Cardiac muscle cell (in vitro differentiated cells and primary cell): ENCODE measurements at regions not wholly inside any gene's neighbourhood (a gene's known extent, or its start where the extent isn't known, plus 50 kb on each side); places are given as distances from the start of the nearest gene placed in this dataset.
A peak's percentile ranks its signal among the peaks of the same experiment; 100 is the strongest.

Experiments used
- DNase-seq, 2 donors: peaks; one replicate each; pipeline versions ENCODE4 v3.0.0 to v3.0.0-alpha.2; 2010 to 2017; ENCODE audit warnings: low read depth in 1 of 2, low spot score in 1 of 2
- H3K27ac ChIP-seq: fragments of 200-600 bp; sonication (generic); 2 replicates; pipeline ENCODE4 v1.5.1; 2016
- H3K27me3 ChIP-seq: fragments of 200-600 bp; sonication (generic); 2 replicates; pipeline ENCODE4 v1.6.0; 2016; ENCODE audit warnings: control low read depth
- H3K36me3 ChIP-seq: fragments of 200-600 bp; sonication (generic); 2 replicates; pipeline ENCODE4 v1.5.1; 2016; ENCODE audit warnings: control low read depth
- H3K4me1 ChIP-seq: fragments of 200-600 bp; sonication (generic); 2 replicates; pipeline ENCODE4 v1.8.1; 2017; ENCODE audit warnings: low read depth, mild to moderate bottlenecking, mixed run types
- H3K4me3 ChIP-seq: fragments of 200-600 bp; sonication (generic); 2 replicates; pipeline ENCODE4 v1.5.1; 2016; ENCODE audit warnings: mild to moderate bottlenecking
- H3K9me3 ChIP-seq: fragments of 200-600 bp; sonication (generic); 2 replicates; pipeline ENCODE4 v1.5.1; 2017; ENCODE audit warnings: low read depth, mild to moderate bottlenecking, control low read depth
- CTCF ChIP-seq: IDR thresholded peaks from 2 replicates; pipeline ENCODE4 v1.5.1; 2012; ENCODE audit warnings: low read depth, mild to moderate bottlenecking, low read length

DNA sequence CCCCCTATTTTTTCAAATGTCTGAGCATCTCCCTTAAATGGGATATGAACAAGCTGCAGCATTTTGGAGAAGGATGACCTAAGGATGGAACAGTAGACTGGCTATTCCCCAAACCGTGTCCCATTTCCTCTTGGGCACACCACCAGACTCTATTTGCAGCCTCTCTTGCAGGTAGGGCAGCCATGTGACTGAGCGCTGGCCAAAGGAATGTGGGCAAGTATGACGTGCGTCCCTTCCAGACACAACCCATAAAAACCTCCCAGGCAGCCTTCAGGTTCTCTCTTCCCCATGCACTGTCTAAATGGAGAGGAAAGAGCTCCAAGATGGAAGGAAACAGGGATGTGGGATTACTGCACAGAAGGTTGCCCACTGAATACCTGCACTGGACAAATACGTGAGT, 149.7 kb downstream of the CCT6B start:
- H3K4me3 ChIP-seq, result no peak overlapping the region
- no peaks in the 10 kb centered on the region for H3K27me3 ChIP-seq
- H3K9me3 ChIP-seq, result no peaks in the 10 kb centered on the region
- H3K4me1 ChIP-seq, result no peaks in the 10 kb centered on the region
- H3K27ac ChIP-seq, result no peak overlapping the region
- H3K36me3 ChIP-seq, result no peaks in the 10 kb centered on the region
- DNase-seq, result no peak
- no peak for TF ChIP-seq CTCF

DNA sequence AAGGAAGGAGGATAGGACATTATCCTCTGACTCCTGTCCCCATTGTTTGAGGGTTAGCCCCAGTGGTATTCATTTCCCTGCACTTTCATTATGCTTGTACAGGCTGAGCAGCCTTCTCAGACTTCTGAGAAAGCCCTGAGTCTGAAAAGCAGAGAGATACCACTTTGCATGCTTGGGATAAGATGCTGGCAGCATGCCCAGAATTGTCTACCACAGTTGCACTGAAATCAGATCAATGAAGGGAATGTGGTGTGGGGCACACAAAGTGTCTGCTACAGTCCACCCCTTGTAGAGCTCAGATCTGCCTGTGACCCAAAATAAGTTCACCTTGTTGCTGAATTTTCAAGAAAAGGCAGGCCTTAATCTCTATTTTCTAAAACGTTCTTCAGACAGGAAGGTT, 160.6 kb downstream of the CCT6B start:
- H3K36me3 ChIP-seq, result no peaks in the 10 kb centered on the region
- DNase-seq, result no peak
- no peak overlapping the region for H3K27ac ChIP-seq
- no peaks in the 10 kb centered on the region for H3K27me3 ChIP-seq
- H3K9me3 ChIP-seq, result no peaks in the 10 kb centered on the region
- no peak for TF ChIP-seq CTCF
- H3K4me3 ChIP-seq, result no peak overlapping the region
- H3K4me1 ChIP-seq, result no peaks in the 10 kb centered on the region

DNA sequence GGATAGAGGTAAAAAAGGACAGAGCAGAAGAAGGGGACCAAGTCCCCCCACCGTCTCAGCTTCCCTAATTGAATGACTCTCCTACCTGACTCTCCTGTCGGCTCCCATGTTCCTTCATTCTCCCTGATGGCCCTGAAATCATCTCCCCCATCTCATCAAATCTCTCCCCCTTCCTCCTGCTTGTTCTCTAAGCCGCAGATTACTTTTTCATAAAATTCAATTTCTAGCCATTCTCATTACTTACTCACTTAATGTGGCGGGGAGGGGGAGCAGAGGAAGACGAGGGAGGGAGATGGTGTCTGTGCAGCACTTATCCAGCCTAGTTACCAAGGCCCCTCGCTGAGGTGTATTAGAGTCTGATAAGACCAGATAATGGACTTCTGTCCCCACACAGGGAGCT, 161.5 kb downstream of the CCT6B start:
- Histone ChIP-seq H3K36me3 (no peaks in the 10 kb centered on the region), H3K27ac (no peak overlapping the region)
- TF ChIP-seq CTCF, result no peak

DNA sequence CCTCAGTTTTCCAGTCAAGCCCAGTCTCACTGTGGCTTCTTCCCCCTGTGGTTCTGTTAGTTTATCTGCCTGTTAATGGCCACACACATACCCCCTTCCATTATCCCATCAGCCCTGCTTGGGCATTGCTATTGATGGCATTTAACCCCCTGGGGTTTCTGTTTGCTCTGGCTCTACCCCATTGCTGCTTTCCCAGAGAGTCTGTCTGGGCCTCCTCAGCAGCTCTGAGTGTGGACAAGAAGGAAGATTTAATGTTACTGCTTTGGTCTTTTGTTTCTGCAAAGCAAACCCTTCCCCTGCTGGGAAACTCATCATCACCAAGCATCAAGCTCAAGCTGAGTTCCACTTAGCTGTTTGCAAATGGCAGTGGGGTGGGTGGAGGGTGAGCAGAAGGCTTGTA, 162.7 kb downstream of the CCT6B start:
- Histone ChIP-seq H3K36me3 (no peaks in the 10 kb centered on the region), H3K27me3 (no peaks in the 10 kb centered on the region), H3K4me1 (no peaks in the 10 kb centered on the region), H3K4me3 (no peak overlapping the region), H3K9me3 (no peaks in the 10 kb centered on the region), H3K27ac (no peak overlapping the region)
- DNase-seq, result no peak
- TF ChIP-seq CTCF, result no peak

More for the DNA sequence above, 161.5 kb downstream of the CCT6B start:
- Histone ChIP-seq H3K27me3 (no peaks in the 10 kb centered on the region), H3K4me1 (no peaks in the 10 kb centered on the region), H3K4me3 (no peak overlapping the region), H3K9me3 (no peaks in the 10 kb centered on the region)
- no peak for DNase-seq

DNA sequence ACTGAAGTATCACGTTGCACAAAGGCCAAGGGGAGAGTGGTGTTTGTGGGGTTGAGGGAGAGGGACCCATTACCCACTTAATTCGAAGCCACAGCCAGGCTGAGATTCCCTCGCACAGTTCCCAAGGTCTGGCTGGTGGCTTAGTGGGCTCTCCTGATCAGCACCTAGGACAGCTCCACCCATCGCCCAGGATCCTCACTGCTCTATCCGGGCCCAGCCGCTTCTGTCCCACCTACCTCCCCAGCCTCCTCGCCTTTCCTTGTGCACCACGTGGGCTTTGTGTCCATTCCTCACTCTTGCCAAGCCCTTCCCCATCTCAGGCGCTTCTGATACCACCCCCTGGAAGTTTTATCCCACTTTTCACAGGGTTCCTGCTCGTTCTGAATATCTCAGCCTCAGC, 163.5 kb downstream of the CCT6B start:
- Histone ChIP-seq H3K4me1 (no peaks in the 10 kb centered on the region), H3K9me3 (no peaks in the 10 kb centered on the region), H3K27ac (no peak overlapping the region), H3K36me3 (no peaks in the 10 kb centered on the region), H3K27me3 (no peaks in the 10 kb centered on the region), H3K4me3 (no peak overlapping the region)
- peak; percentile 33 to 88 for DNase-seq
- no peak for TF ChIP-seq CTCF

DNA sequence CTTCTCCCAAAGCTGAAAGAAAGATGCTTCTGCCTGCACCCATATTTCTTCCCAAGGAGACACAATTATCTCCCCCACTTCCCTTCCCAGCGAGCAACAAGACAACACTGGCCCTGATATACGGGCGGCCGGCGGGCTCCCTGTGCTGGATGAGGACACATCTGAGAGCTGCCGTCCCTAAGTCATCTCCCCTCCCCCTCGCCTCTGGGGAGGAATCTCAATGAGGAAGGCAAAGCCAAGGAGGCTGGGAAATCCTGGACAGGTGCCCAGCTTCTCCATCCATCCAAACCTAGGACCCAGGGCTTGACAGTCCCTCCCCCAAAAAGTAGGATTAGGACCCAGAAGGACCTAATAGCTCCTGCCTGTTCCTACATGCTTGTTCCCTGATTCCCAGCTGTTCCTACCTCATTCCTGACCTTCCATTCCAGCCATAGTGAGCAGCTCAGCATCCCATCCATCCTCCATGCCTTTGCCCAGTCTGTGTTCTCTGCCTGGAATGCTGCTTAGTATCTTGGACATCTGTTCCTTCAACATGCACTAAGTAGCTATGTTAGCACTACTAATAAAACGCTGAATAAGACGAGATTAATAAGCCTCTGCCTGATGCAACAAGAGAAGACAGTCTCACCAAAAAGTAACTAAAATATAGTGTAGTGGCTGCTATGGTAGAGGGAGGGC, 167.9 kb downstream of the CCT6B start:
- no peak overlapping the region for H3K4me3 ChIP-seq
- no peak for TF ChIP-seq CTCF
- no peaks in the 10 kb centered on the region for H3K27me3 ChIP-seq
- no peaks in the 10 kb centered on the region for H3K4me1 ChIP-seq
- H3K36me3 ChIP-seq, result no peaks in the 10 kb centered on the region
- DNase-seq, result no peak
- H3K9me3 ChIP-seq, result no peaks in the 10 kb centered on the region
- no peak overlapping the region for H3K27ac ChIP-seq
